ENCODE measurements at regions not wholly inside any gene's neighbourhood (a gene's known extent, or its start where the extent isn't known, plus 50 kb on each side); places are given as distances from the start of the nearest gene placed in this dataset.

DNA sequence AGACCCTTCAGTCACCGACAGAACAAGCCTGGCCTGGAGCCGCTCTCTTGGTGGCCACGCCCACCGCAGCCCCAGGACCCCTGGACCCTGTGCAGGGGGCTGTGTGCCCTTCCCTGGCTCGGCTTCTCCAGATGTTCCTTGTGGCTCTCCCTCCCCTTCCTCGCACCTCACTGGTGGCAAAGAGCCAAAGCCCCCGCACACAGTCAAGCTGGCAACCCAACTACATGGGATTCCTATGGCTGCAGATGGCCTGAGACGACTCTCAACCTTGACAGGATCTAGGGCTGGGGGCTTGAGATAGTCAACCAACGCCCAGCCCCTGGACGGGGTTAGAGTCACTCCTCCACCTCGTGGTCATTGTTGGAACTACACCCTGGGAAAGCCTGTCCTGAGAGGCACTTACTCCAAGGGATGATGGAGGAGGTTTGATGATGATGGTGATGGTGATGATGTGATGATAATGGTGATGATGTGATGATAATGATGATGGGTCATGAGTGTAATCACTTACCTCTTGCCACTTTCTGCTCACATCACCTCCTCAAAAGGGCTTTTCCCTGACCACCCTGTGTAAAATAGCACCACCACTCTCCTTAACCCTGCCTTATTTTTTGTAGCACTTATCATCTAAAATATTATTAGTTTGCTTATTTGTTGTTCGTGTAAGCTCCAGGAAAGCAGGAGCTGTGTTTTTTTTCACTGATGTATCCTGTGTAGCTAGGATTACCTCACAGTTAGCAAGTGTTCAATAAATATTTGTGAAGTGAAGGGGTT lies 278.4 kb downstream of the LRFN2 start:
- TF ChIP-seq, protein P1, sequence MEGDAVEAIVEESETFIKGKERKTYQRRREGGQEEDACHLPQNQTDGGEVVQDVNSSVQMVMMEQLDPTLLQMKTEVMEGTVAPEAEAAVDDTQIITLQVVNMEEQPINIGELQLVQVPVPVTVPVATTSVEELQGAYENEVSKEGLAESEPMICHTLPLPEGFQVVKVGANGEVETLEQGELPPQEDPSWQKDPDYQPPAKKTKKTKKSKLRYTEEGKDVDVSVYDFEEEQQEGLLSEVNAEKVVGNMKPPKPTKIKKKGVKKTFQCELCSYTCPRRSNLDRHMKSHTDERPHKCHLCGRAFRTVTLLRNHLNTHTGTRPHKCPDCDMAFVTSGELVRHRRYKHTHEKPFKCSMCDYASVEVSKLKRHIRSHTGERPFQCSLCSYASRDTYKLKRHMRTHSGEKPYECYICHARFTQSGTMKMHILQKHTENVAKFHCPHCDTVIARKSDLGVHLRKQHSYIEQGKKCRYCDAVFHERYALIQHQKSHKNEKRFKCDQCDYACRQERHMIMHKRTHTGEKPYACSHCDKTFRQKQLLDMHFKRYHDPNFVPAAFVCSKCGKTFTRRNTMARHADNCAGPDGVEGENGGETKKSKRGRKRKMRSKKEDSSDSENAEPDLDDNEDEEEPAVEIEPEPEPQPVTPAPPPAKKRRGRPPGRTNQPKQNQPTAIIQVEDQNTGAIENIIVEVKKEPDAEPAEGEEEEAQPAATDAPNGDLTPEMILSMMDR (IDR thresholded peaks at IDR 0.05; ENCODE audit: insufficient read depth, low read depth, low read length): peak; percentile 71
- no peak for TF ChIP-seq EZH2 (IDR thresholded peaks at IDR 0.05; ENCODE audit: insufficient read depth, low read length)

Measured in astrocyte (in vitro differentiated cells and primary cell).